NCI-H82 treated with DMSO at 0.1 percent for 48 hours (cell line): ENCODE measurements at regions not wholly inside any gene's neighbourhood (a gene's known extent, or its start where the extent isn't known, plus 50 kb on each side); places are given as distances from the start of the nearest gene placed in this dataset.

Source experiments
- DNase-seq: peaks from one replicate; lab custom pipeline; 2025; ENCODE audit not compliant: unreplicated experiment; lab: John Stamatoyannopoulos, UW

DNA sequence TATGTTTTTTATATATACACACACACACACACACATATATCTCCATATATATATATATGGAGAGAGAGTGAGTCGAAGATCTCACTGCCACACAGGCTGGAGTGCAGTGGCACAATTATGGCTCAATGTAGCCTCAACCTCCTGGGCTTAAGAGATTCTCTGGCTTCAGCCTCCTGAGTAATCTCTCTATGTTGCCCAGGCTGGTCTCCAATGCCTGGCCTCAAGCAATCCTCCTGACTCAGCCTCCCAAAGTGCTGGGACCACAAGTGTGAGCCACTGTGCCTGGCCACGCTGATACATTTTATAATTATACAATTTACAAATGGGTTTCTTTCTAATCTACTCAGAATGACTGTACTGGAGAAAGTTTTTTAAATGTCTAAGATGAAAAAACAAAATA lies 664.2 kb downstream of the PTPRC start:
- no peak for DNase-seq

DNA sequence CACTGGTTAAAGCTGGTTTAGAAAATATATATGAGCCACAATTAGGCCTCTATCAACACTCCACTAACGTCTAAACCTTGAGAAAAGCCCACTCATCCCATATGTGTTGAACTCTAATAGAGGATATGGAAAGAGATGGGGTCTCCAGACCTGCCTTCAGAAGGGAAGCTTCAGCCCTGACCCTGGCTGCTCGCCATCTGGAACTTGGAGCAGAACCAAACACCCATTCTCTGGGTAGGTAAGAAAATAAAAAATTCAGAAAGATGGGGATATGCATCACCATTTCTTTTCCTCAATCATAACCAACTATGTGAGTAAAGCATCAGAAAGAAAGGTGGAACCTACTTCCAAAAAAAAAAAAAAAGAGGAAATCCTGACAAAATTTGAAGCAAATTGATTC lies 666.2 kb downstream of the PTPRC start:
- DNase-seq, result no peak

DNA sequence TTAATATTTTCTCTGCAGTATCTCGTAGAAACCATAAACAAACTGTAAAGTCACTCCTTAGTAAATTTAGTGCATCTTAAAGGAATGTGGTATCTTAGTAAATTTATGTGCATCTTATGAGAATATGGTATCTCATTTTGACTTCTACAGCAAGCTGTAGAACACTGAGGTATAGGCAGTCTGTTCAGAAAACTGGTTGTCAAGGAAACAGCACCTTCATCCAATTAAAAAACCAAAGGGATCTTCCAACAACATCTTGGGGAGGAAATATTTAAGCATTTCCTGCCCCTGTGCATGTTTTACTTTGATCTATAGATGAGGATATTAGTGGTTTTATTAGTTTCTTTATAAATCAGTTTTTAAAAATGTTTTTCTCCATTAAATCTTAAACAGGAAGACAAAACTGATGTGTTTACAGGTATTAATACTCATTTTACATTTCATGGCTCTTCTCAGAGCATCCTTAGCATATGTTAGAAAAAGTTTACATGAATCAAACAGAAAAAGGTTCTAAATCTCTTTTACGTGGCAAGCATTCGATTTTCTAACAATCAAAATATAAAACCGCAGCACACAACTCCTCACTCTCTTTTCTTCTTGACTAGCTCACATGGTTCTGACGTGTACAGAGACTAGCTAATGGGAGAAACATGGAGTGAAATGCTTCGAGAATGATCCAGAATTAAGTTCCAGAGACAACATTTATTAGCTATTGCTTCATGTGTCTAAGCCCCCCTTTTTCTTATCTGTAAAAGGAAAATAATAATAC lies 668.8 kb downstream of the PTPRC start:
- no peak for DNase-seq

DNA sequence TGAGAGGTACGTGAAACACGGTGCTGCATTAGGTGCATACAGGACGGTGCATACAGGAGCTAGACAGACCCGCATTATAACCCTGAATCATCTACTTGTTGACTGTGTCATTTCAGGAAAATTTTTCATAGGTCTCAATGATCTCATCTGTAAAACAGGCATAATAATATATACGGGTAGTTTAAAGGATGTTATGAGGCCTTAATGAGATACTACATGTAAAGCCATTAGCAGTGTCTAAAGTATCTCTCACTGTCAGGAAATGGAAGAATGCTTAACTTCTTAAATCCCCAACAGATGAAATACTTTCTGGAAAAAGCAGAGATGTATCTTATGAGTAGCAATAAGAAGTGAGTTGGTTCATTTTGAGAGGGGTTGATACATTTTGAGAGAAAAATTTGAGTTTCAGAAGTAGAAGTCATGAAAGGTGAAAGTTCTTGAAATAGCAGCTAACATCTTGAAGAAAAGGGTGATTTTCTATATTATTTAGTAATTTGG lies 669.6 kb downstream of the PTPRC start:
- DNase-seq, result no peak

DNA sequence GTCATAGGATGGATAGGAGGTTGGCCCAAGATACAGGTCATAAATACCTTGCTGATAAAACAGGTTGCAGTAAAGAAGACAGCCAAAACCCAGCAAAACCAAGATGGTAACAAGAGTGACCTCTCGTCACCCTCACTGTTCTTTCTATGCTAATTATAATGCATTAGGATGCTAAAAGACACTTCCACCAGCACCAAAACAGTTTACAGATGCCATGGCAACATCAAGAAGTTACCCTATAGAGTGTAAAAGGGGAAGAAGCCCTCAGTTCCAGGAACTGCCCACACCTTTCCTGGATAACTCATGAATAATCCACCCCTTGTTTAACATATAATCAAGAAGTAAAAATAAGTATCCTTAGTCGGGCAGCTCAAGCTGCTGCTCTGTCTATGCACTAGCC lies 671.9 kb downstream of the PTPRC start:
- no peak for DNase-seq

DNA sequence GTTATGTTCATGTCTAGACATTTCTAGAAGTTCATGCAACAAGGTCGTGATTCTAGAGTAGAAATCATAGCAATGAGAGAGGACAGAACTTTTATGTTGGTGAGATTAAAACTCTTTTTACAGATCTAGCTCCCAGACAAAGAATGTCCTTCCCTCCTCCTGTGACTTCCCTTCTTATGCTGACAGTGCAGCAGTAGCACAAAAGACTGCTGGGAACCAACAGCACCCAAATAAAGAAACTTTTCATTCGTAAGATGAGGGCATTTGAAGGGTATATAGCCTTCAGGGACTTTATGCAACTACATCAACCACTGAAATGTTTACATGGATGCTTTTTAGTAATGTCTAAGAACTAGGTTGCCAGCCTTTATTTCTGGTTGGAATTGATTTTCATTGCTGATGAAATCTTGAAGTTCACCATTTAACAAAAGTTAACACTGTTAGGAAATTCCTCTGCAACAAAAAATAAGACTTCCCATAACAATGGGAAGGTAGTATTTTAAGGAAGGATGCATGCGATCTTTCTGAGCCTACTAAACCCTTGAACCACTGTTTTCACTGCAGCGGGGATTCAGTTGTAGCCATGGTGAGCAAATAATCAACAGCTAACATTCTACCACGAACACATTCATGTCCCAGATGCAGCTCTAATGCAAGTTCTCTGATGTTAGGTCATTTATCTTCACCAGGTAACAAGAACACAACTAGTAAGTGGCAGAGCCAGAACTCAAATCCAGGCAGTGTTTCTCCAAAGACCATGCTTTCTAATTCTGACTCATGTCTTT lies 672.8 kb downstream of the PTPRC start:
- no peak for DNase-seq

DNA sequence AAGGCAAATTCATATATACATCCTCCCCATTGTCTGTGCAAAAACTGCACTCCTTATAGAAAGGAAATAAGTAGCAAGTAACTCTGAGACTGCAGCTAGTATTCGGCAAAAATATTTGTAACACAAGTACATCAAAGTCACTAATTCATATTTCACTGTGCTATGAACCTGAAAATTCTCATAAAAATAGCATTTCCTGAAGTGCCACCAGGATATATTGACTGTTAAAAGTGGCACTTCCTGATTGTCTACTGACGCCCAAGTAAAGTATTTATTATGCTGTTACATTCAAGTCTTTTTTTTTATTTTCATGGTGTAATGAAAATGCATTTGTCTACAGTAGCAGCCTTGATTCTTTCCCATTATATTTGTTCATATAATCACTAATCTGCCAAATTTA lies 673.8 kb downstream of the PTPRC start:
- no peak for DNase-seq

DNA sequence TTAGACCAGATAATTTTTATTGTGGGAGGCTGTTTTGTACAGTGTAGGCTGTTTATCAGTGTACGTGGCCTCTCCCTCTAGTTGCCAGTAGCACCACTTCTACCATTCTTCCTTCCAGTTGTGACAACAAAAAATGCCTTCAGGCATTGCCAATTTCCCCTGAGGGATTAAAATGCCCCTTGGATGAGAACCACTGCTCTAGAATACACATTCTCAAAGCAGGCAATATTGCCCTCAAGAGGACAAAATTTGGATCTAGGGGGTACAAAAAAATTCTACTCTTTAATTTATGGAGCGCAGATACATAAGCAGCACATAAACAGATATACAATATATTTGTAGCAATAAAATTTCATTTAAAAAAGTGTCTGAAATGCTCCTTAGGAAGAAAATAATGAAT lies 674.6 kb downstream of the PTPRC start:
- no peak for DNase-seq

DNA sequence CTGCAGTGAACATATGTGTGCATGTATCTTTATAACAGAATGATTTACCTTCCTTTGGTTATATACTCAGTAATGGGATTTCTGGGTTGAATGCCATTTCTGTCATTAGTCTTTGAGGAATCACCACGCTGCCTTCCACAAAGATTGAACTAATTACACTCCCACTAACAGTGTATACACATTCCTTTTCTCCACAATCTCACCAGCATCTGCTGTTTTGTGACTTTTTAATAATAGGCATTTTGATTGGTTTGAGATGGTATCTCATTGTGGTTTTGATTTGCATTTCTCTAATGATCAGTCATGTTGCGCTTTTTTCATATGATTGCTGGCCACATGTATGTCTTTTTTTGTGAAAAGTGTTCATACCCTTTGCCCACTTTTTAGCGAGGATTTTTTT lies 680.5 kb downstream of the PTPRC start:
- no peak for DNase-seq

DNA sequence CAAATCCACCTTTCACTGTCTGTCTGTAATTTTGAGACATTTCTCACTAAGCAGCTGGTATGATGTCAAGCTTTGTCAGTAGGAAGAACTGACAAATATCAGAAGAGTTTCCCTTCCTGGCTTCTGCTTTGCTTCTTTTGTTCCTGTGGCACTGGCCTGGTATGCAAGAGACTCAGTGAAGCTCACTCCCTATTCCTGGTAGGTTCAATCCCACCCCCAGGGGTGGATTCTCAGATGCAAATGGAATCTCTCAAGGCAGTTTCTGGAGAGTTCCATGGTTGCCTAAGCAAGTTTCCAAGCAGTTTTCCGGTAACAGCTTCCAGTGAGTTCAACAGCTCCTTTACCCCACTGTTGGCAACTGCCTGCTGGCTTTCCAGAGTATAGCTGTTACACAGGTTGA lies 683.4 kb downstream of the PTPRC start:
- DNase-seq, result no peak

DNA sequence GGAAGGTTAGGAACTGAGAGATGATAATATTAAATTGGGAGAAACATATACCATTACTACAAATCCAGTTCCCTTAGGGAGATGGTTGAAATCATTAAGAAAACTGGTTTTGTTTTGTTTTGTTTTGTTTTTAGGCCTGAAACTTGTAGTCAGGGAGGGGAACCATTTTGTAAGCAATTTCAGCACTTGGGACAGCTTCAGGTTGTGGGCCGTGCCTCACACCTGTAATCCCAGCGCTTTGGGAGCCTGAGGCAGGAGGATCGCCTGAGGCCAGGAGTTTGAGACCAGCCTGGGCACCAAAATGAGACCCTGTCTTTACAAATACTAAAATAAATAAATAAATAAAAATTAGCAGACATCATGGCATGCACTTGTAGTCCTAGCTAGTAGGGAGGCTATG lies 694.3 kb upstream of the NR5A2 start:
- no peak for DNase-seq

DNA sequence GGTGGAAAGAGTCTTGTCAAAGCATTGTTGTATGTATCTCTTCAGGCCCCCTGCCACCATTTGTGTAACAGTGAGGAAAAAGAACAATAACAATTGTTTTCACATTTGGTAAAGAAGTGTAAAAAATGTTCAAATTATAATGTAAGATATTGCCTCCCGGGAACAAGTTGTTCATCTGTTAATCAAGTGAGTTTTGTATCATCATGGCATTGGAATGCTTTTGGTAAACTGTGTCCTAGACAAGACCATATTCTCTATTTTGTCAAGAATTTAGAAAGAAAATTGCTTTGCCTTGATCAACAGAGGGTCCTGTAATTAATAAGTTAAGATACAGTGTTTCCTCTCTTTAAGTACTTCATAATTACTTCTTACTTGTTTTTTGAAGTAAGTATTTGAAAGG lies 692.0 kb upstream of the NR5A2 start:
- no peak for DNase-seq

DNA sequence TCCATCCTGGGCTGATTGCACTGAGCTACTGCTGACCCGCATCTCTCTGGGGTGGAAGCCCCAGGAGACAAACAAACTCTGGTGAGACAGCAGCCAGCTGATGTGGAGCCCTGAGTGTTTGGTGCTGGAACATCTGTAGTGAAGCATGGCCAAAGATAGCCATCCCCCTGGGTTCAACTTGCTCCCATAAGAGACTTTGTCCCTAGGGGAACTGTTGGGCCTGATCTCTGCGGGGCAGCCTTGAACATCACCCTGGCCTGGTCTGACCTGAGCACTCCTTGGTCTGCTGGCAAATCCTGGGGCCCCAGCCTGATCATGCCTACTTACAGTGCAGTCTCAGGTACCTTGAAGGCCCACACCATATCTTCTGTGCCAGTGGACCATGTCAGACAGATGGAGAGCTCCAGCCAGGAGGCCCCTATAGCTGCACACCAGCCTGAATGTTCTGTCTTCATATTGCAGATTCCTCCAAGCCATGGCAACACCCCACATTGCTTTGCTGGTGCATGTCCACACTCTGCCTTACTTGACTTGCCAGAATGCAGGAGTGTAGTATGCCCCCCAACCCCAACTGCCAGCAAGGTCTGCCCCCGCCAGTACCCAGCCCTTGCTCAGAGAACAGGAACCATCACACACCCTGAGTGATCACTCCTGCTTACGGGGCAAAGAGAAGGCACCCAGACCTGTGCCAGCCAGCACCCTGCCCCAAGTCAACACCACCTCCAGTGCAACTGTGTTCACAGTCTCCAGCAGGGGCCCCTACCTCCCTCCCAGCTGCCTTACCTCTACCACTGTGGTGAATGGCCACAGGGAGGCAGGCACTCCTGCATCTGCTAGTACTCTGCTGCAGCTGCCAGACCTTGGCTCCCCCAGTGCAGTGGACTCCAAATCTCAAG lies 690.5 kb upstream of the NR5A2 start:
- DNase-seq, result no peak

DNA sequence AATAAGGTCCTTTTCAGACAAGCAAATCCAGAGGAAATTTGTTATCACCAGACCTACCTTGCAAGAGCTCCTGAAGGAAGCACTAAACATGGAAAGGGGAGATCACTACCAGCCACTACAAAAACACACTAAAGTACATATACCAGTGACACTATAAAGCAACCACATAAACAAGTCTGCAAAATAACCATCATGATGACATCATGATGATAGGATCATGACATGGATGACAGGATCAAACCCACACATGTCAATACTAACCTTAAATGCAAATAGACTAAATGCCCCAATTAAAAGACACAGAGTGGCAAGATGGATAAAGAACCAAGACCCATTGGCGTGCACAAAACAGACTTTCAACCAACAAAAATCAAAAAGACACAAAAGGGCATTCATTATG lies 688.8 kb upstream of the NR5A2 start:
- DNase-seq, result no peak

DNA sequence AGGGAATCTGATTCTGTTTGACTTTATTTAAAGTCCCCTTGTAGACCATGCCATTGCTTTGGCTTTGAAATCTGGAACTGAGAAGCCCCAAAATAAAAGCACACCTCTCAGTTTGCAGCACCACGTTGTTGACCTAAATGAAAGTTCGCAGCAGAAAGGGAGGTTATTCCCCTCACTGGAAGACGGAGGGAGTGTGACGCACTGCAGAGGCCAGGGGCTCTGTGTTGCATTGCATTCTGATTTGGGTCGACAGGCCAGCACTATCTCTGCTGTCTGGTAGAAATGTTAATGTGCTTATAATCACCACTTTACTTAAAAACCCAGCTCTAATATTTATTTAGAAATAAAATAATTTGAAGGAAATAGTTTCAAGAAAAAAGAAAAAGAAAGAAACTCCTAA lies 675.2 kb upstream of the NR5A2 start:
- DNase-seq, result no peak

DNA sequence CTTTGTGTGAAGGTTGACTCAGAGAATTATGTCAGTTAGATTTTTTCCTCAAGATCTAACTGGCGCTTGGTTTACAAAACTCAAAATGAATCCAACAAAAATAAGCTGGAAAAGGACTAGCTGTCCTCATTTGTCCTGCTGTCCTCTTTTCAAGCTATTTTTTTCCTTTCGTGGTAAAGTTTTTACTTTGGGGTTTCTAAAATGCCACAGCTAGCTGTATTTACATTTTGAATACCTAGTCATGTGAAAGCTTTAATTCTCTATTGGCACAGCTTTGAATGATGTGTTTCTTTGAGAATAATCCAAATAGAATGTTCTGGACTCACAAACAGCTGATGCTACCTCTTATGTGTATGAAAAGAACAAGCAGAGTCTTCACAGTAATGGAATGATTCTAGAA lies 673.6 kb upstream of the NR5A2 start:
- DNase-seq, result no peak

DNA sequence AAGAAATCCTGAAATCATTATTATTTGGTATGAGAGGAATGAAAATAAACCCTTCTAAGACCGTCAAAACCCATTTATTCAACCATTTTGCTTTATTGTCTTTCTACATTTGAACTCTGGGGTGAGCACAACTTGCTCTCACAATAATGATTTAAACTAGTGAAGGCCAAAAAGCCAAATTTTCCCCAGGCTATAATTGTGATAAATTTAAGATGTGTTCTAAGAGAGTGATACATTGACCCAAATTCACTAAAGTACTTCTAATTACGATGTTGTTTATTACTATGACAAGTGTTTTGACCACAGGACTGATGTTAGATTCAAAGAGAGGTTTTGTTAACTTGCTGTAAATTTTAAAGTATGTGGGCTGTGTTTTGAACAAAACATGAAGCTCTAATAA lies 670.9 kb upstream of the NR5A2 start:
- DNase-seq, result no peak

DNA sequence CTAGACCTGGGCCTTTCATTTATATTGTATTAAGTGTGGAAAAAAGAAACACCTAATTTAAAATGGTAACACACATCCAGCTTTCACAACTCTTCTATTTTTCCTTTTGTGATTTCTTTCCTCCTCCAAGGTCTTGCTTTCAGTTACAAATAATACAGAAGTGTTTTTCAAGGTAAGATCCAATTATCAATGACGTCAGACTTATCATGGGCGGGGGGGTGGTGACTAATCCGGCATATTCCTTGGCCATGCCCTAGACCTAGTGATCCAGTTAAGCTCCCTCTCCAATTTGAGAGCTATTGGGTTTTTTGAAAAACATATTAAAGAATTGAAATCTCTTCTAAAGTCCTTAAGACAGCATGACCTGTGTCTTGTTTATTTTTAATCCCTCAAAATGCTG lies 669.9 kb upstream of the NR5A2 start:
- peak; percentile 31 for DNase-seq

DNA sequence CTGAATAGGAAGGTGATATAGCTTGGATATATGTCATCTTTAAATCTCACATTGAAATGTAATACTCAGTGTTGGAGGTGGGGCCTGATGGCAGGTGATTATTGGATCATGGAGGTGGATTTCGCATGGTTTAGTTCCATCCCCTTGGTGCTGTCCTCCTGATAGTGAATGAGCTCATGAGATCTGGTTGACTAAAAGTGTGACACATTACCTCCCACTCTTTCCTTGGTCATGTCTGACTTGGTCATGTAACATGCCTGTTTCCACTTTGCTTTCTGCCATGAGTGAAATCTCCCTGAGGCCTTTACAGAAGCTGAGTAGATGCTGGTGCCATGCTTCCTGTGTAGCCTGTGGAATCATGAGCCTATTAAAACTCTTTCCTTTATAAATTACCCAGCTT lies 664.5 kb upstream of the NR5A2 start:
- no peak for DNase-seq

DNA sequence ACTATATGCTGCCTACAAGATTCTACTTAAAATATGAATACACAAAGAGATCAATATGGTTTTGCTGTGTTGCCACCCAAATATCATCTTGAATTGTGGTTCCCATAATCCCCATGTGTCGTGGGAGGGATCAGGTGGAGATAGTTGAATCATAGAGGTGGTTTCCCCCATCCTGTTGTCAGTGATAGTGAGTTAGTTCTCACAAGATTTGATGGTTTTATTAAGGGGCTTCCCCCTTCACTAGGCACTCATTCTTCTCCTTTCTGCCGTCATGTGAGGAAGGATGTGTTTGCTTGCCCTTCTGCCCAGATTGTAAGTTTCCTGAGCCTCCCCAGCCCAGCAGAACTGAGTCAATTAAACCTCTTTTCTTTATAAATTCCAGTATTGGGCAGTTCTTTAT lies 654.4 kb upstream of the NR5A2 start:
- no peak for DNase-seq

DNA sequence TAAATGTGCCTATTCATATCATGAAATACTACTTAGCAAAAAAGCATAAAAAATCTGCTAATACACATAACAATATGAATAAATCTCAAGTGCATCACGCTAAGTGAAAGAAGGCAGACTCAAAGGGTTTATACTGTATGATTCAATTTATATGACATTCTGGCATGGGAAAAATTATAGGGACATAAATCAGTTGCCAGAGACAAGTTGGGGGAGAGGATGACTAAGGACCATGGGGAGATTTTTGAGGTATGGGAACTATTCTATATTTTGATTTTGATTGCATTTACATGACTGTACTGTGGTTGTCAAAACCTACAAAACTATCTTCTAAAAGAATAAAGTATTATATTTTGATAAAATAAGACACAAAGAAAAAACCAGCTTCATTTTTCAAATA lies 650.3 kb upstream of the NR5A2 start:
- no peak for DNase-seq

DNA sequence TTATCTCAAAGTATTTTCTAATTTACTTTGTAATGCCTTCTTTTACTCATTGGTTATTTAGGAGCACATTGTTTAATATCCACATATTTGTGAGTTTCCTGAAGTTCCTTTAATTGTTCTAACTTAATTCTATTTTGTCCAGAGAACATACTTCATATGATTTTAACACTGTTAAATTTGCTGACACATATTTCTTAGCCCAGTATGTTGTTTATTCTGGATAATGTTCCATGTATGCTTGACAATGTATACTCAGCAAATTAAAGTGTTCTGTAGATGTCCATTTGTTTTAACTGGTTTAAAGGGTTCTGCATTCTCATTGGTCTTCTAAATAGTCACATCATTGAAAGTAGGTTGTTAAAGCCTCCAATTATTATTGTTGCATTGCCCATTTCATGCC lies 643.7 kb upstream of the NR5A2 start:
- DNase-seq, result no peak
